IPS-18a (cell line): ENCODE measurements at regions not wholly inside any gene's neighbourhood (a gene's known extent, or its start where the extent isn't known, plus 50 kb on each side); places are given as distances from the start of the nearest gene placed in this dataset.
"Not testable (repeated sequence)": the region's sequence is repeated elsewhere in the genome, so short reads cannot be mapped to it uniquely, and the experiment has no call there.

ENCODE experiments used
- H3K27ac ChIP-seq: one replicate; pipeline ENCODE4 v1.5.1; 2013; ENCODE audit warnings: low read length
- H3K27me3 ChIP-seq: one replicate; pipeline ENCODE4 v1.6.1; 2013; ENCODE audit warnings: mild to moderate bottlenecking, low read length; ENCODE audit not compliant: control insufficient read depth, insufficient read depth
- H3K36me3 ChIP-seq: one replicate; pipeline ENCODE4 v1.6.1; 2013; ENCODE audit warnings: low read depth, low read length; ENCODE audit not compliant: control insufficient read depth
- H3K4me1 ChIP-seq: one replicate; pipeline ENCODE4 v1.6.1; 2013; ENCODE audit warnings: low read depth, low read length; ENCODE audit not compliant: control insufficient read depth
- H3K4me3 ChIP-seq: one replicate; pipeline ENCODE4 v1.5.1; 2013; ENCODE audit warnings: low read length
- H3K9ac ChIP-seq: one replicate; pipeline ENCODE4 v1.6.1; 2013; ENCODE audit warnings: mild to moderate bottlenecking, low read length, moderate library complexity
- H3K9me3 ChIP-seq: one replicate; pipeline ENCODE4 v1.6.1; 2013; ENCODE audit warnings: low read depth, low read length; ENCODE audit not compliant: control insufficient read depth

DNA sequence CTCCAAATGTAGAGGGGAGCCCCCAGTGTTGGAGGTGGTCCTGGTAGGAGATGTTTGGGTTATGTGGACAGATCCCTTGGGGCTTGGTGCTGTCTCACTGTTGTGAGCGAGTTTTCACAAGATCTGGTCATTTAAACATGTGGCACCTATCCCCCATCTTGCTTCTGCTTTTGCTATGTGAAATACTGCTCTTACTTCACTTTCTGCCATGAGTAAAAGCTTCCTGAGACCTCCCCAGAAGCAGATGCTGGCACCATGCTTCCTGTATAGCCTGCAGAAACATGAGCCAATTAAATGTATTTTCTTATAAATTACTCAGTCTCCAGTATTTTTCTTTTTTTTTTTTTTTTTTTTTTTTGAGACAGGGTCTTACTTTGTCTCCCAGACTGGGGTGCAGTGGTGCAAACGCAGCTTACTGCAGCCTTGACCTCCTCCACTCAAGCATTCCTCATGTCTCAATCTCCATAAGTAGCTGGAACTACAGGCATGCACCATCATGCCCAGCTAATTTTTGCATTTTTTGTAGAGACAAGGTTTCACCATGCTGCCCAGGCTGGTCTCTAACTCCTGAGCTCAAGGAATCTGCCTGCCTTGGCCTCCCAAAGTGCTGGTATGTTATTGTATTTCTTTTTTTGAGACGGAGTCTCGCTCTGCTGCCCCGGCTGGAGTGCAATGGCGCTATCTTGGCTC, 177.1 kb downstream of the ALDH8A1 start:
- no peaks in the 10 kb centered on the region for H3K27me3 ChIP-seq
- H3K27ac ChIP-seq = no peak overlapping the region
- peaks cover 6% of the 10 kb centered on the region for H3K4me1 ChIP-seq
- no peak overlapping the region for H3K9ac ChIP-seq
- no peak overlapping the region for H3K4me3 ChIP-seq
- no peaks in the 10 kb centered on the region for H3K36me3 ChIP-seq
- H3K9me3 ChIP-seq = no peaks in the 10 kb centered on the region

DNA sequence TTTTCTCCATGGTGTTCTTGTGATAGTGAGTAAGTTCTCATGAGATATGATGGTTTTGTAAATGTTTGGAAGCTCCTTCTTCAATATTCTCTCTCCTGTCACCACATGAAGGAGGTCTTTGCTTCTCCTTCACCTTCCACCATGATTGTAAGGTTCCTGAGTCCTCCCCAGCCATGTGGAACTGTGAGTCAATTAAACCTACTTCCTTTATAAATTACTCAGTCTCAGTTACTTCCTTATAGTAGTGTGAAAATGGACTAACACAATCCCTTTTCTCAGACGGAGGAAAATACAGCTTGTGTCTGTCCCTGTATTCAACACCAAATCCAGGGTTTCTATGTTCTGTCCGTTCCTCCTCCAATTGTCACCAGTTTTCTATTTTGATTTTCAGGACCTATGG, 181.0 kb downstream of the ALDH8A1 start:
- Histone ChIP-seq H3K9me3 (no peaks in the 10 kb centered on the region), H3K4me1 (peaks cover under 1% of the 10 kb centered on the region), H3K9ac (no peak overlapping the region), H3K27me3 (no peaks in the 10 kb centered on the region), H3K4me3 (no peak overlapping the region), H3K36me3 (no peaks in the 10 kb centered on the region), H3K27ac (no peak overlapping the region)

DNA sequence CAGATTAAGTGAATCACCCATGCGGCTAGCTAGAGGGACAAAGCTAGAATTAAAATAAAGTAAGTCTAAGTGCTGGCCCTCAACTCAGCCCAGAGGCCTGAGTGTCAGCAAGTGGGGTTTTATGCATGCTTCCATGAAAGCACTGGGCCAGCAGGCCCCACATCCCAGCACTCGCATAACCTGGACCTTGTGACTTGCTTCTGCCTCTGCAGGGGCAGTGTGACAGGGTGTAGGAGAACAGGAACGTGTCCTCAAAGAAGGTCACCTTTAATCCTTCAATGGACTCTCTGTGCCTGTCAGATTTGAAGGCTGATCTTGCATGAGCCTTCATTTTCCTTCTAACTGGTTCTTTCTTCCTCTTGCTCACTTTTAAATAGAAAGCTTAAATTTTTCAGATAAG, 183.4 kb downstream of the ALDH8A1 start:
- Histone ChIP-seq H3K4me1 (no peaks in the 10 kb centered on the region), H3K4me3 (no peak overlapping the region), H3K9me3 (no peaks in the 10 kb centered on the region), H3K27me3 (no peaks in the 10 kb centered on the region), H3K27ac (no peak overlapping the region), H3K9ac (no peak overlapping the region), H3K36me3 (no peaks in the 10 kb centered on the region)

DNA sequence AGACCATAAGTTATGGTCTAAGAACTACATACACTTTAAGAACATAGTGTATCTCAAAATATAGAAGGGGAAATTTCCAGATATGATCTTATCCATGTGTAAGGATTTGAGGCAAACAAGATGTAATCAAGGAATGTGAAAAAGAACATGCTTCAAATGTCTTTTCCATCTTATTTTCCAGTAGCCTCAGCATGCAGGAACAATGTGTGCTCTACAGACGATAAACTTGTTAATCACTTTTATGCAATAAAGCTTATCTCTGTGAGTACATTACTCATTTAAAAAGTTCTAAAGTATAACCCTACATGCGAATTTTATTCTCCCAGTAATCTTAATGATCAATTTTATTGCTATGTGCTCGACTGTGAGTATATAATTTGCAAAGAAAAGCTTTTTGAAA, 185.2 kb downstream of the ALDH8A1 start:
- no peak overlapping the region for H3K9ac ChIP-seq
- no peaks in the 10 kb centered on the region for H3K36me3 ChIP-seq
- H3K27ac ChIP-seq = no peak overlapping the region
- no peaks in the 10 kb centered on the region for H3K27me3 ChIP-seq
- no peaks in the 10 kb centered on the region for H3K9me3 ChIP-seq
- H3K4me3 ChIP-seq = no peak overlapping the region
- H3K4me1 ChIP-seq = no peaks in the 10 kb centered on the region

DNA sequence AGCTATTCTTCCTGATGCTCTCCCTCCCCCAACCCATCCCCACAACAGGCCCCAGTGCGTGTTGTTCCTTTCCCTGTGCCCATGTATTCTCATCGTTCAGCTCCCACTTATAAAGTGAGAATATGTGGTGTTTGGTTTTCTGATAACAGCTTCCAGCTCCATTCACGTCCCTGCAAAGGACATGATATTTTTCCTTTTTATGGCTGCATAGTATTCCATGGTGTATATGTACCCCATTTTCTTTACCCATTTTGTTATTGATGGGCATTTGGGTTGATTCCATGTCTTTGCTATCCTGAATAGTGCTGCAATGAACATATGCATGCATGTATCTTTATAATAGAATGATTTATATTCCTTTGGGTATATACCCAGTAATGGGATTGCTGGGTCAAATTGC, 186.3 kb downstream of the ALDH8A1 start:
- not testable (repeated sequence) for H3K27ac ChIP-seq, H3K9me3 ChIP-seq, H3K4me1 ChIP-seq, H3K9ac ChIP-seq, H3K4me3 ChIP-seq, H3K27me3 ChIP-seq, H3K36me3 ChIP-seq

DNA sequence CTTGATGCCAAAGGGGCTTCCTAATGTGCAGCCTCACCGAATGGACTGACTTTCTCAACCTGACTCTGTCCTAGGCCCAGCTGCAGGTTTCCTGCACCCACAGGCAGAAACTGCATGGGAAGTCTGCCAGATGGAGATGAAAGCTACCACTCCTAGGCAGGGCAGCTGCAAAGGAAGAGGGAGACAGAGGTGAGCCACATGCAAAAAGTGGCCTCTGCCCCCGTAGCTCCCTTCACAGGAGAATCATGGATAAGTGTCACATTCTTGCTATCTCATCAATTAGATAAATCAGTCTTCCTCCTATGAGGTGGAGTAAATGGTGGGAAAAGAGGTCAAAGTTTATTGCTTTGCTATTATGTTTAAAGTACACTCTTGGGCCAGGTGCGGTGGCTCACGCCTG, 191.3 kb downstream of the ALDH8A1 start:
- Histone ChIP-seq H3K4me3 (no peak overlapping the region), H3K9me3 (no peaks in the 10 kb centered on the region), H3K27ac (no peak overlapping the region), H3K27me3 (no peaks in the 10 kb centered on the region), H3K9ac (no peak overlapping the region), H3K36me3 (no peaks in the 10 kb centered on the region), H3K4me1 (no peaks in the 10 kb centered on the region)

DNA sequence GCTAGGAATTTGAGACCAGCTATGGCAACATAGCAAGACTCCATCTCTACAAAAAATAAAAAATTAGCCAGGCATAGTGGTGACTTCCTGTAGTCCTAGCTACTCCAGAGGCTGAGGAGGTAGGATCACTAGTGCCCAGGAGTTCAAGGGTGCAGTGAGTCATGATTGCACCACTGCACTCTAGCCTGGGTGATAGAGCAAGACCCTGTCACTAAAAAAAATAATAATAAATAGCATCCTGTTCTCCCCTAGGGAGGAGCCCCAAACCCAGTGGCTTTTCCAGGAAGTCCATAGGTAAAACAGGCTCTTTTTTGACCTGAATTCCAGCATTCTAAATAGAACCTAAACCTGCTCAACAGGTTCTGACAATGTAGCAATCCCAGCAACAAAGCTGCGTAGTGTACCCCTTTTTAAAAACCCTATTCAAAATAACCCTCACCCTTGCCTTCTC, 192.0 kb downstream of the ALDH8A1 start:
- no peak overlapping the region for H3K27ac ChIP-seq
- H3K4me1 ChIP-seq = no peaks in the 10 kb centered on the region
- H3K4me3 ChIP-seq = no peak overlapping the region
- no peaks in the 10 kb centered on the region for H3K9me3 ChIP-seq
- H3K27me3 ChIP-seq = no peaks in the 10 kb centered on the region
- H3K36me3 ChIP-seq = no peaks in the 10 kb centered on the region
- no peak overlapping the region for H3K9ac ChIP-seq

DNA sequence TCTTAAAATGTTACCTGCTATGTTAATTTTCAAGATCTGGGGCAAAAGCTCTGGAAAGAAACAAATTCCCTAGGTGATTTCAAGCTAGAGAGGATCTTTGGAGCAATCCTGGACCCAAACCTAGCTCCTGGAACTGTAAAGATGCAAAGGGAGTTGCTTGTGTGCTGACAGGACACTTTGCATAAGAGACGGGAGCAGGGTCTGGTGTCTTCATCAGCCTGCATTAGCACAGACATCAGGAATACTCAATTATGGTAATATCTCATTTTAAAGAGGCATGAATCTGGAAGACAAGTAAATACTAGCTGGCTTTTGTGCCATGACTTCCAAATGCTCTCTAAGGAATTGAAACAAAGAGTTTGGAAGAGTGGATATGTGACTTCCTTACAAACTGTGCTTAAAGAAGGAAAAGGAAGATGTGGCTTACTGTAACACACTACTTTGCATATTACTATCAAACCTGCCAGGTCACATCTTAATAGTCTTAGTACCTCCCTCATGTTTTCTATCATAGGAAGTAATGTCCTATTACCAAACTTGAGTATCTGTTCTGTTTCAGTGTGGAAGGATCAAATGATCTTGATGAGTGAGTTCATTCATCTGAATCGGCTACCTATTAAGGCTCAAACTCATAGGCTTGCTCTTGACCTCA, 193.4 kb downstream of the ALDH8A1 start:
- no peaks in the 10 kb centered on the region for H3K4me1 ChIP-seq
- H3K36me3 ChIP-seq = no peaks in the 10 kb centered on the region
- H3K9me3 ChIP-seq = no peaks in the 10 kb centered on the region
- no peaks in the 10 kb centered on the region for H3K27me3 ChIP-seq
- no peak overlapping the region for H3K27ac ChIP-seq
- no peak overlapping the region for H3K9ac ChIP-seq
- H3K4me3 ChIP-seq = no peak overlapping the region

DNA sequence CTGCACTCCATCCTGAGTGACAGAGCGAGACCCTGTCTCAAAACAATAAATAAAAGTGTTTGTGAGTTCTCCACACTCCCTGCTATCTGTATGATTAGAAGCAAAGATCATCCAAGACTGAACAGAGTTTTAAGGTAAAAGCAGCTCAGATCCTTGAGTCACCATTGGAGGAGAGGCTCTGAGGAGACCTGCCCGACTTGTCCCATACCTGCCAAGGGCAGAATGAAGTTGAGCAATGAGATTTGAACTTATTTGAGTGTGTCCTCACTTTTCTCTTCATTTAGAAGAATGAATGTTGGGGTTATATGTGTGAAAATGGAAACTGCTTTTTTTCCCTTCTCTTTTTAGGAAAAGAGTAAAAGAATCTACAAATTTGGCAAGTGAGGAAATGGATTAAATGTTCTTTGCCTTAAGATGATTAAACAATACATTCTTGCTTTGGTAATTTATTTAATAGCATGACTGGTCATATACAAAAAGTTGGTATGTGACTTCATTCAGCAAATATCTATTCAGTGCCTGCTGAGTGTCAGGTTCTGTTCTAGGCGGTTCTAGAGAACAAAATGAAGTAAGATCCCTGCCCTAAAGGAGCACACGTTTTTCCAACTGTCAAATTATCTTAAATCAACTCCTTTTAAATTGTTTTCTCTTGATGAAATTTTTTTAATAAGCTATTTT, 195.7 kb downstream of the ALDH8A1 start:
- H3K27me3 ChIP-seq = no peaks in the 10 kb centered on the region
- H3K36me3 ChIP-seq = no peaks in the 10 kb centered on the region
- H3K9ac ChIP-seq = no peak overlapping the region
- no peaks in the 10 kb centered on the region for H3K9me3 ChIP-seq
- no peak overlapping the region for H3K4me3 ChIP-seq
- H3K4me1 ChIP-seq = no peaks in the 10 kb centered on the region
- no peak overlapping the region for H3K27ac ChIP-seq

DNA sequence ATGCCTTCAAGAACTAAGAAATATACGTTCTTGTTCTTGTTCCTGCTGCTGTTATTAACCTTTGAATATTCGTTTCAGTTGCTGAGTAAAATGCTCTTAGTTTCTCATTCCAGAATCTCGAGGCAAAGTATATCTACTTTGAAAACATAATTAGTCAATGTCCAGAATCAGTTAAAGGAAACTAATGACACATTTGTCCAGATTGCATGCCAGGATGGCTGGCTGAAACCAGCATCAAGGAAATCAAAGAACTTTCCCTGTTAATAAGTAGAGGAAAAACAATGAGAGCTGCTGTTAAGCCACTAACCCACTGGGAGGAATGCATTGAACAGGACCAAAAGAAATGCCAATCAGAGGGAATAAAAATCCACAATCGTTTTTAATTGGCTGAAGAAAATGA, 196.9 kb downstream of the ALDH8A1 start:
- H3K36me3 ChIP-seq = no peaks in the 10 kb centered on the region
- no peak overlapping the region for H3K4me3 ChIP-seq
- H3K9me3 ChIP-seq = no peaks in the 10 kb centered on the region
- H3K27me3 ChIP-seq = no peaks in the 10 kb centered on the region
- no peak overlapping the region for H3K27ac ChIP-seq
- no peaks in the 10 kb centered on the region for H3K4me1 ChIP-seq
- no peak overlapping the region for H3K9ac ChIP-seq

DNA sequence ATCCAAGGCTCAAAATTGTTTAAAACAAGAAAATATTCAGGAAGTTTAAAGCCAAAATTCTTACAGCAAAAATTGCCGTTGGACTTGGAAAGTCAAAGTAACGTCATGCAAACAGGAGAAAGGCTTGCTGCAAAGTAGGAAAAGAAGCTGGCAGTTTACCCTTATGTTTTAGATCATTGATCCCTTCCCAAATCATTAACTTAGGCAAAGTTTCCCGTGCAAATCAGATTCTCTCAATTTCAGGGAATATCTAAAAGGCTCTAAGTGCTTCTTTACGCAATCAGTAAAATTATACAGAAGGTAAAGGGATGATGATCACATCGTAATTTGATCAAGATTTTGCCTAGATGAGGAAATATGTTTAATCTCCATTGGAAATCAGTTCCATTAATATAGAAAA, 197.5 kb downstream of the ALDH8A1 start:
- Histone ChIP-seq H3K9me3 (no peaks in the 10 kb centered on the region), H3K4me3 (no peak overlapping the region), H3K4me1 (no peaks in the 10 kb centered on the region), H3K27me3 (no peaks in the 10 kb centered on the region), H3K9ac (no peak overlapping the region), H3K36me3 (no peaks in the 10 kb centered on the region), H3K27ac (no peak overlapping the region)

DNA sequence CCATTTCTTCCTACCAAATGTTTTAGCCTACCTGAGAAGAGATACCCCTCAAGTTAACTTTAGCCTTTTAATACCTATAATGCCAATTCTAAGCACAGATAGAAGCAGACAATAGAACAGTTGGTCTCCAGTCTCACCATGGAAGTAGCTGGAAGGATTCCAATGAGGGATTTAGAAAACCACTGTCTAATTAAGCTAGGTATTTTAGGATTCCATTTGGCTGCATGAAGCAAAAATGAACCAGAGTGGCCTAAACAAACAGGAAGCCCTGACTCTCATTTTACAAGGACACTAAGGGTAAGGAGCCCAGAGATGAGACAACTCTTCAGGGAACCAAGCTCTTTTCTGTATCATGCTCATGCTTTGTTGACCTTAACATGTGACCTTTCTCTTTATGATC, 199.2 kb downstream of the ALDH8A1 start:
- H3K9me3 ChIP-seq = no peaks in the 10 kb centered on the region
- H3K36me3 ChIP-seq = no peaks in the 10 kb centered on the region
- no peak overlapping the region for H3K4me3 ChIP-seq
- no peaks in the 10 kb centered on the region for H3K27me3 ChIP-seq
- H3K4me1 ChIP-seq = no peaks in the 10 kb centered on the region
- no peak overlapping the region for H3K9ac ChIP-seq
- no peak overlapping the region for H3K27ac ChIP-seq
